DND-41 (cell line): ENCODE measurements at regions not wholly inside any gene's neighbourhood (a gene's known extent, or its start where the extent isn't known, plus 50 kb on each side); places are given as distances from the start of the nearest gene placed in this dataset.

Experiments used
- CTCF ChIP-seq: IDR thresholded peaks from 2 replicates; pipeline ENCODE4 v1.5.1; 2012; ENCODE audit warnings: borderline replicate concordance, low read length, moderate library complexity, mild to moderate bottlenecking; ENCODE audit not compliant: poor library complexity, severe bottlenecking; ENCODE audit errors: extremely low read depth
- EZH2 ChIP-seq: IDR thresholded peaks from 3 replicates; pipeline ENCODE4 v1.6.1; 2012; ENCODE audit warnings: borderline replicate concordance, low read depth, mild to moderate bottlenecking, moderate library complexity, low read length, inconsistent platforms; ENCODE audit not compliant: severe bottlenecking

- no peak for TF ChIP-seq EZH2
- TF ChIP-seq CTCF: no peak
These were observed 62.3 kb upstream of the PARP4 start for GRCh38 chr13:24574847-24575246.
